ENCODE measurements at regions not wholly inside any gene's neighbourhood (a gene's known extent, or its start where the extent isn't known, plus 50 kb on each side); places are given as distances from the start of the nearest gene placed in this dataset.

- TF ChIP-seq ZNF571 (tag by site-specific recombination; IDR thresholded peaks at IDR 0.05) (no peak), ZNF121 (tag by site-specific recombination; IDR thresholded peaks at IDR 0.05) (no peak), CTCF (tag by site-specific recombination; IDR thresholded peaks at IDR 0.05) (no peak), ZNF626 (tag by site-specific recombination; IDR thresholded peaks at IDR 0.05) (no peak), REST (tag by site-specific recombination; IDR thresholded peaks at IDR 0.05) (no peak), ZNF791 (tag by site-specific recombination; IDR thresholded peaks at IDR 0.05) (no peak)
- TF ChIP-seq, protein P1, sequence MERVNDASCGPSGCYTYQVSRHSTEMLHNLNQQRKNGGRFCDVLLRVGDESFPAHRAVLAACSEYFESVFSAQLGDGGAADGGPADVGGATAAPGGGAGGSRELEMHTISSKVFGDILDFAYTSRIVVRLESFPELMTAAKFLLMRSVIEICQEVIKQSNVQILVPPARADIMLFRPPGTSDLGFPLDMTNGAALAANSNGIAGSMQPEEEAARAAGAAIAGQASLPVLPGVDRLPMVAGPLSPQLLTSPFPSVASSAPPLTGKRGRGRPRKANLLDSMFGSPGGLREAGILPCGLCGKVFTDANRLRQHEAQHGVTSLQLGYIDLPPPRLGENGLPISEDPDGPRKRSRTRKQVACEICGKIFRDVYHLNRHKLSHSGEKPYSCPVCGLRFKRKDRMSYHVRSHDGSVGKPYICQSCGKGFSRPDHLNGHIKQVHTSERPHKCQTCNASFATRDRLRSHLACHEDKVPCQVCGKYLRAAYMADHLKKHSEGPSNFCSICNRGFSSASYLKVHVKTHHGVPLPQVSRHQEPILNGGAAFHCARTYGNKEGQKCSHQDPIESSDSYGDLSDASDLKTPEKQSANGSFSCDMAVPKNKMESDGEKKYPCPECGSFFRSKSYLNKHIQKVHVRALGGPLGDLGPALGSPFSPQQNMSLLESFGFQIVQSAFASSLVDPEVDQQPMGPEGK (tag by site-specific recombination; IDR thresholded peaks at IDR 0.05), result no peak
Observed at GRCh38 chr2:7201851-7202250, 284.6 kb downstream of the RNF144A start.
